Parathyroid adenoma (tissue), 2 donors: ENCODE measurements at regions not wholly inside any gene's neighbourhood (a gene's known extent, or its start where the extent isn't known, plus 50 kb on each side); places are given as distances from the start of the nearest gene placed in this dataset.

ENCODE experiments used
- H2AFZ ChIP-seq: fragments of 300-600 bp; sonication (generic); one replicate; pipeline ENCODE4 v1.7.0; 2017; ENCODE audit warnings: antibody characterized with exemption, mild to moderate bottlenecking
- H3K27ac ChIP-seq: fragments of 300-600 bp; sonication (generic); one replicate; pipeline ENCODE4 v1.7.0; 2017
- H3K27me3 ChIP-seq: fragments of 300-600 bp; sonication (generic); one replicate; pipeline ENCODE4 v1.7.0; 2017; ENCODE audit warnings: low read length; ENCODE audit not compliant: control insufficient read depth, insufficient read depth
- H3K36me3 ChIP-seq: fragments of 300-600 bp; sonication (generic); one replicate; pipeline ENCODE4 v1.7.0; 2017; ENCODE audit warnings: low read length; ENCODE audit not compliant: control insufficient read depth, insufficient read depth
- H3K4me1 ChIP-seq: fragments of 300-600 bp; sonication (generic); one replicate; pipeline ENCODE4 v1.7.0; 2017; ENCODE audit warnings: control low read depth
- H3K4me2 ChIP-seq: fragments of 300-600 bp; sonication (generic); one replicate; pipeline ENCODE4 v1.7.0; 2017; ENCODE audit warnings: low read length
- H3K4me3 ChIP-seq: fragments of 300-600 bp; sonication (generic); one replicate; pipeline ENCODE4 v1.7.0; 2017; ENCODE audit warnings: low read depth, low read length
- H3K79me2 ChIP-seq: fragments of 300-600 bp; sonication (generic); one replicate; pipeline ENCODE4 v1.7.0; 2017; ENCODE audit warnings: control low read depth
- H3K9ac ChIP-seq: fragments of 300-600 bp; sonication (generic); one replicate; pipeline ENCODE4 v1.7.0; 2017; ENCODE audit warnings: mild to moderate bottlenecking
- H3K9me3 ChIP-seq: fragments of 300-600 bp; sonication (generic); one replicate; pipeline ENCODE4 v1.7.0; 2017; ENCODE audit warnings: low read length; ENCODE audit not compliant: control insufficient read depth
- CTCF ChIP-seq: fragments of 300-600 bp; sonication (generic); IDR thresholded peaks from one replicate; pipeline ENCODE4 v1.7.0; 2017; ENCODE audit warnings: antibody characterized with exemption, mild to moderate bottlenecking
- donor health status: primary hyperparathyroidism.

GRCh38 chr18:72197591-72197990, 346.6 kb downstream of the CBLN2 start:
- H3K4me2 ChIP-seq, result no peak overlapping the region
- no peak overlapping the region for H2AFZ ChIP-seq
- no peaks in the 10 kb centered on the region for H3K4me1 ChIP-seq
- H3K9ac ChIP-seq, result no peak overlapping the region
- no peaks in the 10 kb centered on the region for H3K79me2 ChIP-seq
- H3K9me3 ChIP-seq, result no peaks in the 10 kb centered on the region
- no peak overlapping the region for H3K27ac ChIP-seq
- H3K36me3 ChIP-seq, result no peaks in the 10 kb centered on the region
- H3K4me3 ChIP-seq, result no peak overlapping the region
- no peak for TF ChIP-seq CTCF
- no peaks in the 10 kb centered on the region for H3K27me3 ChIP-seq

- no peaks in the 10 kb centered on the region for H3K27me3 ChIP-seq
These were observed 350.1 kb downstream of the CBLN2 start for GRCh38 chr18:72194072-72194471.

GRCh38 chr18:72187956-72188355, 356.2 kb downstream of the CBLN2 start:
- Histone ChIP-seq H2AFZ (no peak overlapping the region), H3K4me3 (no peak overlapping the region), H3K4me1 (no peaks in the 10 kb centered on the region), H3K27me3 (no peaks in the 10 kb centered on the region), H3K4me2 (no peak overlapping the region), H3K36me3 (no peaks in the 10 kb centered on the region), H3K79me2 (no peaks in the 10 kb centered on the region), H3K27ac (no peak overlapping the region), H3K9ac (no peak overlapping the region), H3K9me3 (no peaks in the 10 kb centered on the region)
- TF ChIP-seq CTCF, result no peak

More at GRCh38 chr18:72194072-72194471, 350.1 kb downstream of the CBLN2 start:
- Histone ChIP-seq H3K9me3 (no peaks in the 10 kb centered on the region), H3K36me3 (no peaks in the 10 kb centered on the region), H3K9ac (no peak overlapping the region), H3K4me3 (no peak overlapping the region), H3K4me2 (no peak overlapping the region), H3K4me1 (no peaks in the 10 kb centered on the region), H3K79me2 (no peaks in the 10 kb centered on the region), H2AFZ (no peak overlapping the region), H3K27ac (no peak overlapping the region)
- no peak for TF ChIP-seq CTCF

GRCh38 chr18:72181241-72181764, 362.8 kb downstream of the CBLN2 start:
- no peak for TF ChIP-seq CTCF
- H3K4me2 ChIP-seq, result no peak overlapping the region
- H3K27me3 ChIP-seq, result no peaks in the 10 kb centered on the region
- no peaks in the 10 kb centered on the region for H3K79me2 ChIP-seq
- H2AFZ ChIP-seq, result no peak overlapping the region
- no peaks in the 10 kb centered on the region for H3K36me3 ChIP-seq
- no peak overlapping the region for H3K9ac ChIP-seq
- no peak overlapping the region for H3K27ac ChIP-seq
- no peaks in the 10 kb centered on the region for H3K9me3 ChIP-seq
- no peak overlapping the region for H3K4me3 ChIP-seq
- no peaks in the 10 kb centered on the region for H3K4me1 ChIP-seq

- no peaks in the 10 kb centered on the region for H3K27me3 ChIP-seq
- H3K4me3 ChIP-seq, result no peak overlapping the region
- no peaks in the 10 kb centered on the region for H3K79me2 ChIP-seq
- no peak for TF ChIP-seq CTCF
- H3K9me3 ChIP-seq, result no peaks in the 10 kb centered on the region
- no peaks in the 10 kb centered on the region for H3K36me3 ChIP-seq
- no peak overlapping the region for H3K9ac ChIP-seq
- H3K4me1 ChIP-seq, result no peaks in the 10 kb centered on the region
- no peak overlapping the region for H2AFZ ChIP-seq
- no peak overlapping the region for H3K4me2 ChIP-seq
- H3K27ac ChIP-seq, result no peak overlapping the region
These were observed 363.5 kb downstream of the CBLN2 start for GRCh38 chr18:72180689-72181088.
